Stimulated activated naive CD8-positive, alpha-beta T cell treated with anti-CD3 and anti-CD28 coated beads, Interleukin-15, amount 100 ng/mL, for 72 hours (primary cell): ENCODE measurements at regions not wholly inside any gene's neighbourhood (a gene's known extent, or its start where the extent isn't known, plus 50 kb on each side); places are given as distances from the start of the nearest gene placed in this dataset.

Experiments
- ATAC-seq: fragments of 150-1000 bp; cut with Tn5 transposase; 2 replicates; pipeline ENCODE4 v1.10.0; 2021; ENCODE audit warnings: mild to moderate bottlenecking, moderate library complexity
- DNase-seq, 2 donors: peaks; one replicate each; pipeline ENCODE4 v3.0.0; 2021 to 2022
- H3K27ac Mint-ChIP-seq, 2 donors: one replicate each; pipeline ENCODE4 v1.8.0; 2022; ENCODE audit warnings: mild to moderate bottlenecking in 2 of 2, mixed read lengths in 2 of 2, moderate library complexity in 2 of 2
- H3K27me3 Mint-ChIP-seq: one replicate; pipeline ENCODE4 v1.8.0; 2022; ENCODE audit warnings: mixed read lengths
- H3K4me1 Mint-ChIP-seq: one replicate; pipeline ENCODE4 v1.8.0; 2022; ENCODE audit warnings: mild to moderate bottlenecking, mixed read lengths
- H3K4me3 Mint-ChIP-seq, 2 donors: one replicate each; pipeline ENCODE4 v1.8.0; 2022; ENCODE audit warnings: mild to moderate bottlenecking in 2 of 2, mixed read lengths in 2 of 2, moderate library complexity in 1 of 2
- H3K9me3 Mint-ChIP-seq, 2 donors: one replicate each; pipeline ENCODE4 v1.8.0; 2022; ENCODE audit warnings: mixed read lengths in 2 of 2

DNA sequence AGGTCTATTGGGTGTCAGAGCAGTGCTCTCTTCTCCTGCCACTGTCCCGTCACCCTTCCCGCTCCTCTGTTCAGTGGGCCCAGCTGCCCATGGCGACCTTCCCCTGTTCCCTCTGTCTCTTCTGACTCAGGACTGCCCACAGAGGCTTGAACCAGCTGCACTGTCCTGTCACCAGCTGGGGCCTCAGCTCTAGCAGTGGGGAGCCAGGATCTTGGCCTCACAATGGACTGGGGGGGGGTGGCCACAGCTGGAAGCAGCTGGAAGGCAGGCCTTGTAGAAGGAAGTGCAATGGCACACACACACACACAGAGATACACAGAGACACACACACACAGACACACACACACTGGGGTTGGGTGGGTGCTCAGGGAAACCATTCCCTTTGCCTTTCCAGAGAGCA lies 114.0 kb upstream of the PJA1 start:
- DNase-seq (no peak), ATAC-seq (no peak)
- H3K9me3 Mint-ChIP-seq = no peaks in the 10 kb centered on the region
- no peak overlapping the region for H3K27ac Mint-ChIP-seq
- no peaks in the 10 kb centered on the region for H3K4me1 Mint-ChIP-seq
- no peak overlapping the region for H3K4me3 Mint-ChIP-seq
- no peaks in the 10 kb centered on the region for H3K27me3 Mint-ChIP-seq

DNA sequence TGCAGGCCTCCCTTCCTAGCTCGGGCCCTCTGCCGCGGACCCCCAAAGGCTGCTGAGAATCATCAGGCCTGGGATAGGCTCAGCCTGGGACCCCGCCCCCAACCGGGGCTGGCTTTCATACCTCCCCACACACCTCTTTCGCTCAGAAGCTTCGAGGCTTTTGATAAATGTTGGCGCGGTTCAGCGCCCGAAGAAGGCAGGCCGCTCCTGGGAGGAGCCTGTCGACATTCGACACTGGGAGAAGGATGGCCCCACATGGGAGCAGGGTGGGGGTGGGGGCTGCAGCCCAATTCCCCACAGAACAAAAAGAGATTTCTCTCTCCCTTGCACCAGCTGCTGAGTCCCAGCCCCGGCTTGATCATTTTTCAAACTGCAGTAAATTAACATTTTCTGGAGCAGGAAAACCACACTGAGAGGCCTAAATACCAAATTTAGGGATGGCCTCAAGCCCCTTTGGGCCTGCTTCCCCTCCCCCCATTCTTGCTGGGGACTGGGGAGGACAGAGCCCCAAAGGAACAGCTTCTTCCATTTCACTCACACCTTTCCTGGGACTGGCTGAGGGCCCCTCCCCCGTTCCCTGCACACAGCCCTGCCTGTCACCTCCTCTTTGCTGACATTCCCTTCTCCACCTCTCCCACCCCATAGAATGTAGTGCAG lies 112.9 kb upstream of the PJA1 start:
- H3K4me1 Mint-ChIP-seq = no peaks in the 10 kb centered on the region
- no peak overlapping the region for H3K4me3 Mint-ChIP-seq
- no peaks in the 10 kb centered on the region for H3K27me3 Mint-ChIP-seq
- no peaks in the 10 kb centered on the region for H3K9me3 Mint-ChIP-seq
- ATAC-seq (no peak), DNase-seq (no peak)
- no peak overlapping the region for H3K27ac Mint-ChIP-seq

DNA sequence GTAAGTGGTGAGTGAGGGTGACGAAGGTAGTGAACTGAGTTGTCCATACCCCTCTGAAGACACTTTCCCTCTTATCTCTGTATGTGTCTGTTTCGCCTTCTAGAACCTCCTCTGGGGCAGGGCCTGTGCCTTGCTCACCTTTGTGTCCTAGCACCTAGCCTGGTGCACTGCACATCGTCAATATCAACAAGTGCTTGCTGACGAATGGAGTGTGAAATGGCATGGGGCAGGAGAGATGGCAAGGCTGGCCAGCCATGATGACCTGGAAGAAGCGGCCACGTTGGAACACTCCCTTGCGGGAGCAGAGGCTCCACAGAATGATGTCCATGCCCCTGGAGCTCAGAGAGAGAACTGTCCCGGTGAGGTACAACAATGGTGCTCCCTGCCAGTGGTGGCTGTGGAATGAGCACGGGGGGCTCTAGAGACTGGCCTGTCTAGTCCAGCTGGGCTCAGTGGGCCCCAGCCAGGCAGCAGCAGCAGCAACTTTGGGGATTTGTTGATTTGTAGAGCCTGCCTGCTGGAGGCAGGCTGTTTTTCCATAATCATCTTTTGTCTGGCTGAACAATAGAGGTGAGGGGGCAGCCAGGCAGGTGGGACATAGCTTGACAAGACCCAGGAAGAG lies 112.2 kb upstream of the PJA1 start:
- no peak overlapping the region for H3K4me3 Mint-ChIP-seq
- ATAC-seq (no peak), DNase-seq (no peak)
- no peaks in the 10 kb centered on the region for H3K9me3 Mint-ChIP-seq
- no peaks in the 10 kb centered on the region for H3K27me3 Mint-ChIP-seq
- no peaks in the 10 kb centered on the region for H3K4me1 Mint-ChIP-seq
- H3K27ac Mint-ChIP-seq = no peak overlapping the region

DNA sequence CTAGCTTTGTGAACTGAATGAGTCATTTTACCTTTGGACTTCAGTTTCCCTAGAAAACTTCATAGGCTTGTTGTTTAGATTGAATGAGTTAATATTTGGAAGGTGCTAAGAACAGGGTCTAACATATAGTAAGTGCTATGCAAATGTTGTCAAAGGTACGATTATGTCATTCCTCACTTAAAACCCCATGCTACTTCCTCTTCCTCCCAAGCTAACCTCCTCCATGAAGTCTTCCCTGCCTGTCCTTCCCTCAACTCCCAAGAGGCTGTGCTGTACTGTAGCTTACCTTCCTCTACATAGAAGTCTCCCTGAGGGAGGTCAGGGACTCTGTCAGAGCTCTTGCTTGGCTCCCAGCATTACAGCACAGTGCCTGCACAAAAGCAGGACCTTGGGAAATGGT lies 103.4 kb upstream of the PJA1 start:
- DNase-seq = no peak
- no peak for ATAC-seq
- Mint-ChIP-seq H3K4me3 (no peak overlapping the region), H3K4me1 (no peaks in the 10 kb centered on the region), H3K27ac (no peak overlapping the region), H3K9me3 (no peaks in the 10 kb centered on the region), H3K27me3 (peaks cover 9% of the 10 kb centered on the region)

DNA sequence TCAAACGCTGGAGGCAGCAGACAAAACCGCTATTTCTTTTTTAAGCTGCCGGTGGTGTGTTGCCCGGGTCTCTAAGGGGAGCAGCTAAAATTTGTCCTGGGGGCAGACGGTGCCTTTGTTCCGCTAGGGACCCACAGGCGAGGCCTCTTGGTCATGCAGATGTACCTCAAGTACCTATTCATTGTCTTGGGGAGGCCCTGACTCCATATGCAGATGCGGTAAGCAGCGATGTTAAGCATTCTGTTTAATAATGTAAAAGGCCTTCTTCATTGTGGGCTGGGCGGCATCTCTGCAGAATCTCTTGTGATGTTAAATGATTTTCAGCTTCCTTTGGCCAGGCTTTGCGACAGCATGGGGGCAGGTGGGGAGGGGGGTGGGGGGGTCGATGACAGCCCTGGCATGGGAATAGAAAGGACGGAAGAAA lies 98.9 kb upstream of the PJA1 start:
- Mint-ChIP-seq H3K27me3 (peaks cover 27% of the 10 kb centered on the region), H3K4me1 (no peaks in the 10 kb centered on the region), H3K4me3 (no peak overlapping the region), H3K9me3 (no peaks in the 10 kb centered on the region), H3K27ac (no peak overlapping the region)
- DNase-seq (no peak), ATAC-seq (no peak)

DNA sequence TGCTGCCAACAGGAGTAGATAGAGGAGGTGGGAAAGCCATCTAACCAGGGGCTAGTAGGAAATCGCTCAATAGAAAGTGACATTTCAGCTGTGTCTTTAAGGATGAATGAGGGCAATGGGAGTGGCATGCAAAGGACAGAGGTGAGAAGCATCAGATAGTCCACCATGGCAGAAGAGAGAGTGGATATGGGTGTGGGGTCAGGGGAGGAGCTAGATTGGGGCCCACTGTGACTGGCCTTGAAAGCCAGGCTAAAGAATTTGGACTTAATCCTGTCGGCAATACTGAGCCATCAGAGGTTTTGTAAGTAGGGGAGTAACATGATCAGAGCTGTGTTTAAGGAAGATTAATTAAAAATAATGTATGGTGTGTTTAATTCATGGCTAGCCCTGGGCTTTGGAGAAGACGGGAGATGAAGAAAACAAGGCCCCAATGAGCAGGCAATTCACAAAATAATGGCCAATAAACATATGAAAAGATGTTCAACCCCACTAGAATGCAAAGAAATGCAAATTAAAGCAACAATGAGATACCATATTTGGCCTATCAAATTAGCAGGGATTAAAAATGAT lies 98.1 kb upstream of the PJA1 start:
- H3K27ac Mint-ChIP-seq = peak overlapping the region in 1 of 2 donors; percentile 20
- H3K9me3 Mint-ChIP-seq = no peaks in the 10 kb centered on the region
- H3K27me3 Mint-ChIP-seq = peaks cover 27% of the 10 kb centered on the region
- H3K4me1 Mint-ChIP-seq = no peaks in the 10 kb centered on the region
- DNase-seq = no peak
- no peak overlapping the region for H3K4me3 Mint-ChIP-seq
- no peak for ATAC-seq

DNA sequence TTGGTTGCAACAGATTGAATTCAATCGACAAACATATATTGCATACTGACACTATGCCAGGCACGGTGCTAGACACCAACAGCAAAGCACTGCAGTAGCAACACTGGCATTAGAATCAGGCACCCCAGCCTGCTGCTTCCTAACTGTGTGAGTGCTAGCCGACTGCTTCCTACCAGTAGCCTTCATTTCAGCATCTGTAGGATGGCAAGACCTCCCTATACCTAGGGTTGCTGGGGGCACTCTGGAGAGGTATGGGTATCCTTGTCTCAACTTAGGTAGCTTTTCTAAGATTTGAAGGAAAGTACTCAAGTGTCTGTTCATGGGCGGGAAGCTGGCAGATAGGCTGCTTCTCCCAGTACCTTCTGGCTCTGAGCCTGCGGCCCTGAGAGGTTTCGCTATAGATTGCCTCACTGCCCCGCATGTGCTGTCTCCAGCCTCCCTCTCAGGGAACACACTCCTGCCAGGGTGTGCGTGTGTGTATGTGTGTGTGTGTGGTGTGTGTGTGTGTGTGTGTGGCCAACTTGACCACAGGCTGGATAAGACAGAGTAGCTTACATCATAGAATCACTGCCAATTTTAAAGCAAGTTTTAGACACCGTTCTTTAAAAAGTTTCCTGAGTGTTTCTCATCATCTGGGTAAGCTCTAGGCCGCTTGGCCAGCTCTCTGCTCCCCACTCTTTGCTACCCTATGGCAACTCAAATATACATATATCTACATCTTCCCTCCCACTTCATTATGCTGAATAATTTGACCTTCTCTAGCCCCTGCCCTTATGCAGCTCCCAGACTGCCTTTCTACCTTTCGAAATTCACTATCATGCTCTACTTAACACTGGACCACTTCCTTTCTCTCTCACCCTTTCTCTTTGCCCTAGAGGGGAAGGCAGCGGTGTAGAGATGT lies 97.0 kb upstream of the PJA1 start:
- Mint-ChIP-seq H3K27ac (no peak overlapping the region), H3K4me1 (no peaks in the 10 kb centered on the region), H3K9me3 (no peaks in the 10 kb centered on the region), H3K27me3 (peaks cover 27% of the 10 kb centered on the region), H3K4me3 (no peak overlapping the region)
- ATAC-seq (no peak), DNase-seq (no peak)

DNA sequence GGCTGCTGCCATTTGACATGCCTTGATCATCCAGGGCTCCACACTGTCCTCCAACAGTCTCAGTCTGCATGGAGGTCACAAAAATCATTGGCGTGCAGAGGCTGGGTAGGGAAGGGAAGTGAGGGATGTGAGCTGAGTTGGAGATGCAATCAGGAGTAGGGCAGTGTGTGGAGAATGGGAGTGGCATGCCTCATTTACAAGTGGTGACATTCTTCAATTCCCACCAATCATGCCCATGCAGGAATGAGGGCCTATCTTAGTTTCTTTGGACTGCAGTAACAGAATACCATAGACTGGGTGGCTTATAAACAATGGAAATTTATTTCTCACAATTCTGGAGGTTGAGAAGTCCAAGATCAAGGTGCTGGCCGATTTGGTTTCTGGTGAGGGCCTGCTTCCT lies 94.9 kb upstream of the PJA1 start:
- DNase-seq (no peak), ATAC-seq (no peak)
- H3K4me3 Mint-ChIP-seq = no peak overlapping the region
- no peaks in the 10 kb centered on the region for H3K9me3 Mint-ChIP-seq
- H3K27me3 Mint-ChIP-seq = peaks cover 27% of the 10 kb centered on the region
- no peak overlapping the region for H3K27ac Mint-ChIP-seq
- H3K4me1 Mint-ChIP-seq = no peaks in the 10 kb centered on the region

DNA sequence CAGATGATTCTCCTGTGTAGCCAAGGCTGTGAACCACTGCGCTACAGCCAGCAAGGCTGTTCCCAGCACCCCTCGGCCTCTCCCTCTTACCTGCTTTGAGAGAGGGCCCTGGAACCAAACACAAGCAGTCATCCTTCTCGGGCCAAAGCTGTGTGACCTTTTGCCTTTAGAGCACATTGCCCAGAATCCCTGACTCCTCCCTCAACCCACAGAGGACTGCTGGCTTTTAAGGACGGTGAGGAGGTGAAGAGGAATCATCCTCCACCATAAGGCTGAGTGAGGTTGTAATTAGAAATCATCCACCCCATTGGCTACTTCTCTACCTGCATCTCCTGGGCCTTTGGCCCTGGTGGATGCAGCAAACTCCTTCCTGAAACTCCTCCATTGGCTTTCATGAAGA lies 93.6 kb upstream of the PJA1 start:
- Mint-ChIP-seq H3K27ac (no peak overlapping the region), H3K4me3 (no peak overlapping the region), H3K9me3 (no peaks in the 10 kb centered on the region), H3K27me3 (peaks cover 21% of the 10 kb centered on the region), H3K4me1 (no peaks in the 10 kb centered on the region)
- ATAC-seq (no peak), DNase-seq (no peak)

DNA sequence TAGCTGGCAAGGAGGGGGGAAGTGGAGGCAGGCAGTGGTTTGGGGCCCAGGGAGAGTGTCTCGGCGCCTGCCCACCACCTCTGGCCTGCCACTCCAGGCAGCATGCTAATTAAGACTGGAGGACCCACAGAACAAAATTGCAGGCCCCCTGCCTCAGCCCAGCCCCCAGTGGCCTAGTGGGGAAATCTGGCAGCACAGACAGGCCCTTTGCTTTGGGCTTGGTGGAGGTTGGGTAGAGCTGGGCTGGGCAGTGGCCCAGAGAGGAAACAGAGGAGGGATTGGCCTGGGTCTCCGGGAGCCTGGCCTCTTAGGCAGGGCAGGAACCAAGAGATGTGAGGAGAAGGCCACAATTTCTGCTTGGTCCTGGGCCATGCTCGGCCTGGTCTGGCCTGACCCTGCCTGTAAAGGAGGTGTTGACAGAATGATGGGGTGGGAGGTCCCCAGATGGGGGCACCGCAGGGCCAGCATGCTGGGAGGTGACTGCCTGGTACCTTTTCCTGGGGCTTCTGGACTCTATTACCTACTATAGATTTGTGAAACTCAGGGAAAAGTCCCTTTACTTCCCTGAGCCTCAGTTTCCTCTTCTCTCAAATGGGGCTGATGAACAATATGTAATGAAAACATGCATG lies 92.4 kb upstream of the PJA1 start:
- ATAC-seq = no peak
- no peak for DNase-seq
- Mint-ChIP-seq H3K9me3 (no peaks in the 10 kb centered on the region), H3K27ac (no peak overlapping the region), H3K4me1 (no peaks in the 10 kb centered on the region), H3K4me3 (no peak overlapping the region), H3K27me3 (peaks cover 9% of the 10 kb centered on the region)

DNA sequence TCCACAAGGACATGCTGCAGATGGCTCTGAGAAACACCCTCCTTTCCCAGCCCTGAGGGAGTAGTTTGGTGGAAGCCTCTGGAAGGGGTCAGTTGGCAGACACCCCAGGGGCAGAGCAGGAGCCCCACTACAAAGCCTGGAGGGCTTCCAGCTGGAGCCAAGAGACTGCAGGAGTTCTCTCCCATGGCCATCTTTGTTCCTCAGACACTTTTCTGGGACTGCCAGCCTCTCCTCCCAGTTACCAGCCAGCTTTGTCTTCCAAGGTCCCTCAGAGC lies 91.0 kb upstream of the PJA1 start:
- Mint-ChIP-seq H3K9me3 (no peaks in the 10 kb centered on the region), H3K27ac (no peak overlapping the region), H3K27me3 (peaks cover 6% of the 10 kb centered on the region), H3K4me1 (no peaks in the 10 kb centered on the region), H3K4me3 (no peak overlapping the region)
- ATAC-seq = no peak
- DNase-seq = no peak

DNA sequence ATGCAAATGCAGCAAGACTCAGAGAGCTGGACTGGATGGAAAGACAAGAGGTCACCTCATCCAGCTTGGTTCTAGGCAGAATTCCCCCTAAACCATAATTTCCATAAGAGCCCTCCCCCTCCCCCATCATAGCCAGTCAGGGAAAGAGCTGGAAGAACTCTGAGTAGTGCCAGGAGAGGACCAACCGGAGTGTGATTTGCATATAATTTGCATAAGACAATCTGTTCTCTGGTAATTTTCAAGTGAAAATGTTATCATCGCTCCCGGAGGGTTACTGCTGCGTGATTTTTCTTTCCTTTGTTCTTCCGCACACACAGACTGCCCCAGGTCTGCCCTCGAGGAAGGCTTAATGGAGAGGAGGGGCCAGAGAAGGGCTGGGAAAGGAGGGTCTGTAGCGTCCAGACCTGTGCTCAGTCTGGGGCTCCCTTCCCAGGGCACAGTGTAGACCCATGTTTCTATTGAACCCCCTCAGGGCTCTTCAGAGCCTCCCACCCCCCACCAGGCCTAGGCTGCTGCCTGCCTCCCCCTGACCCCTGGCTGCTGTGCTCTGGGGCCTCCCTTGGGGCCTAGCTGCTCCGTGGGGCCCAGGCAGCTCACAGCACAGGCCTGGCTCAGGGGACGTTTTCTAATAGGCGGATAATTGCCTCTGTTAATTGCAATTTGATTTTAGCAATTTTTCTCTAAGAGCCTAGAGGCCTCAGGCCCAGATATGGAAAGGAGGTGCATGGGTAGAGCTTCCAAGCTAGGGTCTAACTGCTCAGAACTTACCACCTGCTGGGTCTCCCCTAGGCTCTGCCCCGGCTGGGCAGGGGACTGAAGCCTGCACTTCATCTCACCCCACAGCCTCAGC lies 90.4 kb upstream of the PJA1 start:
- no peaks in the 10 kb centered on the region for H3K4me1 Mint-ChIP-seq

DNA sequence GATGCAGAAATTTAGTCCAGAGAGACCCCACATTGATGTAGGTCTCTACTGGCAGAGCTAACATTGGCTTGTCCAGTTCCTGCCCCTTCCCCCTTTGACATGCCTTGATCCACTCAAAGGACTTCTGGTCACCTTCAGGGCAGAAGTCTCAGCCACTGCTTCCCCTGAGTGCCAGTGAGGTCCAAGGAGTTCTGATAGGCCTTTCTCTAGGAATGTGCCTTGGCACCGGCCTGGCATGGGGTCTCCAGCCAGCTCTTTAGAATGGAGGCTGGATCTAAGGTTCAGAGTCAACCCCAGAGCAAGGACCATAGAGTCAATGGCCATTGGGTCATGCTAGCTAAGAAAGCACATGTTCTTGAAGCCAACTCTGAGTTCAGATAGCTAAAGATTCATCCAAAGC lies 88.6 kb upstream of the PJA1 start:
- no peaks in the 10 kb centered on the region for H3K27me3 Mint-ChIP-seq
- H3K4me3 Mint-ChIP-seq = no peak overlapping the region
- no peaks in the 10 kb centered on the region for H3K9me3 Mint-ChIP-seq
- H3K27ac Mint-ChIP-seq = no peak overlapping the region
- DNase-seq = no peak
- ATAC-seq = no peak
- H3K4me1 Mint-ChIP-seq = no peaks in the 10 kb centered on the region

More for the DNA sequence above, 90.4 kb upstream of the PJA1 start:
- Mint-ChIP-seq H3K27me3 (peaks cover 6% of the 10 kb centered on the region), H3K9me3 (no peaks in the 10 kb centered on the region), H3K27ac (no peak overlapping the region), H3K4me3 (no peak overlapping the region)
- DNase-seq = no peak
- ATAC-seq = no peak

DNA sequence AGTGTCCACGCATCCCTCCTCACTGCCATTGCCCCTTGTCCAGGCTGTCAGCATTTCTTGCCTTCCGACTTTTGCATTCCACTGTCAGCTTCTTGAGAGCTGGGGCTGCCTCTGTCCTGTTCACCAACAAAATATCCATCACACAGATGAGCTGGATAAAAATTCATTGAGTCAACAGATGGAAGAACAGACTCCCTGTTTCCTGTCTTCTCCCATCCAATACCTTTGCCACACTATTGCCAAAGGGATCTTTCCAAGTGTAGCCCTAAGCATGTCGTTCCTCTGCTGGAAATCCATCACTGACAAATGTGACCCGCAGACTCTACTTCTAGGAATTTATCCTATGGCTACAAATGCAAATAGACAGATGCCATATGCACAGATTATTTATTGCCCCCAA lies 78.0 kb upstream of the PJA1 start:
- Mint-ChIP-seq H3K4me3 (no peak overlapping the region), H3K4me1 (no peaks in the 10 kb centered on the region), H3K9me3 (no peaks in the 10 kb centered on the region), H3K27me3 (peaks cover 24% of the 10 kb centered on the region), H3K27ac (peak overlapping the region in 1 of 2 donors; percentile 52)
- no peak for ATAC-seq
- no peak for DNase-seq

DNA sequence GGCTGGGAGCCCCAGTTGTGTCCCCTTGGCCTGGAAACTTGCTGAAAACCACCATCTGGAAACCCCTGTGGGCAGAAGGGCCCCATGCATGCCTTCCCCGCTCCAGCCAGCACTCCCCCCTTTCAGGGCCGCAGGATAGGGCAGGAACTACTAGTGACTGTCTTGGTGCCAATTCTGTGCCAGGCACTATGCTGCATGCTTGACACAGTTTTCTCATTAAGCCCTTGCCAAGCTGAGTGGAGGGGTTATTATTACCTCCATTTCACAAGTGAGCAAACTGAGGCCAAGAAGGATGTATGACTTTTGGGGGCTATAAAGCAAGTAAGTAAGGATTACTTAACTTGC lies 73.6 kb upstream of the PJA1 start:
- no peak overlapping the region for H3K27ac Mint-ChIP-seq
- no peaks in the 10 kb centered on the region for H3K9me3 Mint-ChIP-seq
- DNase-seq (no peak), ATAC-seq (no peak)
- H3K27me3 Mint-ChIP-seq = peaks cover 12% of the 10 kb centered on the region
- no peak overlapping the region for H3K4me3 Mint-ChIP-seq
- H3K4me1 Mint-ChIP-seq = no peaks in the 10 kb centered on the region
